CD14-positive monocyte (primary cell): ENCODE measurements at regions not wholly inside any gene's neighbourhood (a gene's known extent, or its start where the extent isn't known, plus 50 kb on each side); places are given as distances from the start of the nearest gene placed in this dataset.

Experiments used
- DNase-seq, 3 donors: peaks; one replicate each; pipeline ENCODE4 v3.0.0-alpha.2; 2011 to 2022
- H2AFZ ChIP-seq: 2 replicates; pipeline ENCODE4 v1.6.0; 2012; ENCODE audit warnings: mild to moderate bottlenecking, low read depth, low read length, inconsistent platforms; ENCODE audit not compliant: insufficient read depth, poor library complexity, severe bottlenecking
- H3K27ac ChIP-seq, 2 donors: 1 replicate in 1 of 2; 2 replicates in 1 of 2; pipeline ENCODE4 v1.5.1; 2012 to 2013; ENCODE audit warnings: low read length in 2 of 2, control low read depth in 1 of 2, inconsistent platforms in 1 of 2, low read depth in 1 of 2, mild to moderate bottlenecking in 1 of 2
- H3K27me3 ChIP-seq, 2 donors: one replicate each; pipeline versions ENCODE4 v1.6.0 to v1.6.1; 2011 to 2013; ENCODE audit warnings: low read length in 2 of 2; ENCODE audit not compliant: control insufficient read depth in 2 of 2, insufficient read depth in 2 of 2
- H3K36me3 ChIP-seq, 2 donors: replicated peaks in 1 of 2; 1 replicate in 1 of 2; 2 replicates in 1 of 2; pipeline versions ENCODE4 v1.5.1 to v1.6.1; 2012 to 2013; ENCODE audit warnings: low read length in 2 of 2, control low read depth in 1 of 2, inconsistent platforms in 1 of 2, mild to moderate bottlenecking in 1 of 2; ENCODE audit not compliant: insufficient read depth in 2 of 2, control insufficient read depth in 1 of 2
- H3K4me1 ChIP-seq, 2 donors: 1 replicate in 1 of 2; 2 replicates in 1 of 2; pipeline versions ENCODE4 v1.5.1 to v1.6.1; 2012 to 2013; ENCODE audit warnings: low read length in 2 of 2, control low read depth in 1 of 2, inconsistent platforms in 1 of 2, mild to moderate bottlenecking in 1 of 2, moderate library complexity in 1 of 2; ENCODE audit not compliant: insufficient read depth in 2 of 2, control insufficient read depth in 1 of 2
- H3K4me2 ChIP-seq: replicated peaks from 2 replicates; pipeline ENCODE3; 2012; ENCODE audit warnings: low read length, moderate library complexity, mild to moderate bottlenecking; ENCODE audit not compliant: poor library complexity, severe bottlenecking; ENCODE audit errors: extremely low read depth
- H3K4me3 ChIP-seq, 3 experiments: fragments of 200-600 bp in 1 of 3; sonication (generic) in 1 of 3; replicated peaks in 1 of 3; 1 replicate in 2 of 3; 2 replicates in 1 of 3; pipeline ENCODE4 v1.5.1; 2011 to 2013; ENCODE audit warnings: low read length in 3 of 3, mild to moderate bottlenecking in 3 of 3, control low read depth in 2 of 3, low read depth in 2 of 3, inconsistent platforms in 1 of 3, moderate library complexity in 1 of 3
- H3K79me2 ChIP-seq: 2 replicates; pipeline ENCODE4 v1.6.0; 2012; ENCODE audit warnings: mild to moderate bottlenecking, control low read depth, inconsistent platforms, low read length, moderate library complexity; ENCODE audit not compliant: insufficient read depth
- H3K9ac ChIP-seq: 2 replicates; pipeline ENCODE4 v1.6.0; 2017; ENCODE audit warnings: low read length, mild to moderate bottlenecking; ENCODE audit not compliant: insufficient read depth, poor library complexity, severe bottlenecking
- H3K9me3 ChIP-seq, 2 donors: replicated peaks in 1 of 2; 1 replicate in 1 of 2; 2 replicates in 1 of 2; pipeline versions ENCODE4 v1.5.1 to v1.6.1; 2012 to 2013; ENCODE audit warnings: low read length in 2 of 2, control low read depth in 1 of 2; ENCODE audit not compliant: control insufficient read depth in 1 of 2, insufficient read depth in 1 of 2
- H4K20me1 ChIP-seq: 2 replicates; pipeline ENCODE4 v1.6.0; 2012; ENCODE audit warnings: mild to moderate bottlenecking, low read length, control low read depth, moderate library complexity; ENCODE audit not compliant: insufficient read depth
- H3K27ac Mint-ChIP-seq, 7 donors: one replicate each; pipeline ENCODE4 v1.8.0; 2020; ENCODE audit warnings: mild to moderate bottlenecking in 7 of 7, mixed read lengths in 7 of 7, moderate library complexity in 6 of 7, inconsistent platforms in 2 of 7
- H3K27me3 Mint-ChIP-seq, 3 donors: one replicate each; pipeline ENCODE4 v1.8.0; 2021 to 2022; ENCODE audit warnings: low read depth in 3 of 3, mild to moderate bottlenecking in 3 of 3, mixed read lengths in 3 of 3, moderate library complexity in 3 of 3, inconsistent platforms in 1 of 3
- H3K36me3 Mint-ChIP-seq, 2 donors: one replicate each; pipeline ENCODE4 v1.8.0; 2020; ENCODE audit warnings: mixed read lengths in 2 of 2, inconsistent platforms in 1 of 2, mild to moderate bottlenecking in 1 of 2
- H3K4me1 Mint-ChIP-seq: one replicate; pipeline ENCODE4 v1.8.0; 2020; ENCODE audit warnings: mild to moderate bottlenecking, mixed read lengths
- H3K4me3 Mint-ChIP-seq, 2 donors: one replicate each; pipeline ENCODE4 v1.8.0; 2020; ENCODE audit warnings: mild to moderate bottlenecking in 2 of 2, mixed read lengths in 2 of 2, moderate library complexity in 1 of 2
- H3K9me3 Mint-ChIP-seq, 7 donors: one replicate each; pipeline ENCODE4 v1.8.0; 2020 to 2022; ENCODE audit warnings: mixed read lengths in 7 of 7, mild to moderate bottlenecking in 6 of 7, moderate library complexity in 6 of 7, inconsistent platforms in 2 of 7
- CTCF ChIP-seq: fragments of 200-600 bp; IDR thresholded peaks from one replicate; pipeline ENCODE4 v1.8.0; 2022; ENCODE audit warnings: antibody characterized with exemption, mild to moderate bottlenecking
- WGBS: methylation state at CpG from one replicate; pipeline ENCODE4 v1.1.5; 2013; ENCODE audit warnings: missing lambda C conversion rate; ENCODE audit not compliant: insufficient coverage; 5-methylcytosine and 5-hydroxymethylcytosine counted together
- intact Hi-C, 2 donors: fragments of 100-400 bp; cut with micrococcal nuclease; formaldehyde crosslinking; loops; one replicate each; pipeline versions ENCODE4 v1.15.0 to v1.15.1; 2023

GRCh38 chr21:16538936-16539440 lies 809.2 kb downstream of the USP25 start:
- Histone ChIP-seq H3K9me3 (peaks cover 0 to 4% of the 10 kb centered on the region in 2 donors), H2AFZ (no peak overlapping the region), H3K27ac (no peak overlapping the region), H3K79me2 (no peaks in the 10 kb centered on the region), H3K4me3 (no peak overlapping the region), H4K20me1 (no peaks in the 10 kb centered on the region), H3K9ac (no peak overlapping the region), H3K4me1 (no peaks in the 10 kb centered on the region), H3K36me3 (no peaks in the 10 kb centered on the region), H3K4me2 (no peak overlapping the region), H3K27me3 (no peaks in the 10 kb centered on the region)
- Mint-ChIP-seq H3K27ac (no peak overlapping the region), H3K9me3 (peaks cover 0 to 7% (median 3%) of the 10 kb centered on the region in 7 donors), H3K4me3 (no peak overlapping the region), H3K36me3 (no peaks in the 10 kb centered on the region), H3K4me1 (no peaks in the 10 kb centered on the region), H3K27me3 (peaks cover 0 to 2% (median 0%) of the 10 kb centered on the region in 3 donors)
- 95% methylated on average over 4 of the region's 7 CpGs for WGBS
- no peak for DNase-seq
- TF ChIP-seq CTCF, result no peak
- intact Hi-C loops, result no loop called here

GRCh38 chr21:16540966-16541727 lies 811.4 kb downstream of the USP25 start:
- Mint-ChIP-seq H3K27ac (no peak overlapping the region), H3K36me3 (no peaks in the 10 kb centered on the region), H3K9me3 (peaks cover 0 to 4% (median 3%) of the 10 kb centered on the region in 7 donors), H3K4me3 (no peak overlapping the region), H3K27me3 (peaks cover 0 to 2% (median 0%) of the 10 kb centered on the region in 3 donors), H3K4me1 (no peaks in the 10 kb centered on the region)
- Histone ChIP-seq H3K9me3 (peaks cover 0 to 3% of the 10 kb centered on the region in 2 donors), H3K4me1 (no peaks in the 10 kb centered on the region), H3K4me2 (no peak overlapping the region), H3K27me3 (no peaks in the 10 kb centered on the region), H3K36me3 (no peaks in the 10 kb centered on the region), H3K4me3 (no peak overlapping the region), H4K20me1 (no peaks in the 10 kb centered on the region), H3K27ac (no peak overlapping the region), H3K9ac (no peak overlapping the region), H3K79me2 (no peaks in the 10 kb centered on the region), H2AFZ (no peak overlapping the region)
- intact Hi-C loops, result no loop called here
- WGBS, result 100% methylated on average over 1 of the region's 3 CpGs
- DNase-seq, result no peak
- no peak for TF ChIP-seq CTCF
